Liver (tissue), 8 donors: ENCODE measurements at regions not wholly inside any gene's neighbourhood (a gene's known extent, or its start where the extent isn't known, plus 50 kb on each side); places are given as distances from the start of the nearest gene placed in this dataset.

ENCODE experiments used
- DNase-seq: peaks from one replicate; pipeline ENCODE4 v3.0.0-alpha.2; 2017; ENCODE audit warnings: low spot score
- H3K27ac ChIP-seq, 2 donors: one replicate each; pipeline ENCODE4 v1.7.0; 2013; ENCODE audit warnings: inconsistent platforms in 2 of 2, low read length in 2 of 2, control low read depth in 1 of 2, low read depth in 1 of 2, mild to moderate bottlenecking in 1 of 2
- H3K27me3 ChIP-seq, 4 donors: one replicate each; pipeline versions ENCODE4 v1.6.1 to v1.7.0; 2013; ENCODE audit warnings: low read length in 3 of 4, inconsistent platforms in 1 of 4, mild to moderate bottlenecking in 1 of 4, moderate library complexity in 1 of 4; ENCODE audit not compliant: control insufficient read depth in 4 of 4, insufficient read depth in 4 of 4
- H3K36me3 ChIP-seq, 4 donors: one replicate each; pipeline versions ENCODE4 v1.6.1 to v1.7.0; 2013; ENCODE audit warnings: low read length in 3 of 4, mild to moderate bottlenecking in 3 of 4, low read depth in 1 of 4, moderate library complexity in 1 of 4; ENCODE audit not compliant: control insufficient read depth in 4 of 4, insufficient read depth in 3 of 4
- H3K4me1 ChIP-seq, 4 donors: one replicate each; pipeline versions ENCODE4 v1.6.1 to v1.7.0; 2013; ENCODE audit warnings: low read length in 3 of 4, mild to moderate bottlenecking in 3 of 4, moderate library complexity in 1 of 4; ENCODE audit not compliant: control insufficient read depth in 4 of 4, insufficient read depth in 4 of 4
- H3K4me3 ChIP-seq, 3 donors: one replicate each; pipeline versions ENCODE4 v1.6.1 to v1.7.0; 2013; ENCODE audit warnings: low read length in 3 of 3, control low read depth in 1 of 3, low read depth in 1 of 3, mild to moderate bottlenecking in 1 of 3
- H3K9ac ChIP-seq, 2 donors: one replicate each; pipeline ENCODE4 v1.7.0; 2013; ENCODE audit warnings: low read length in 2 of 2, mild to moderate bottlenecking in 2 of 2, moderate library complexity in 2 of 2, control low read depth in 1 of 2, low read depth in 1 of 2
- H3K9me3 ChIP-seq, 4 donors: one replicate each; pipeline versions ENCODE4 v1.6.1 to v1.7.0; 2013; ENCODE audit warnings: low read length in 3 of 4; ENCODE audit not compliant: control insufficient read depth in 4 of 4
- CTCF ChIP-seq: fragments of 150-350 bp; IDR thresholded peaks from 2 replicates; pipeline ENCODE4 v1.5.1; 2017; ENCODE audit warnings: improper control_type of control experiment, low read depth, low read length; ENCODE audit not compliant: missing input control
- EGR1 ChIP-seq, 2 donors: IDR thresholded peaks; 2 replicates each; pipeline ENCODE4 v1.6.1; 2016 to 2018; ENCODE audit warnings: antibody characterized with exemption in 2 of 2, low read depth in 2 of 2
- FOXA1 ChIP-seq: IDR thresholded peaks from 2 replicates; pipeline ENCODE4 v1.6.1; 2016; ENCODE audit warnings: antibody characterized with exemption
- FOXA2 ChIP-seq: IDR thresholded peaks from 2 replicates; pipeline ENCODE4 v1.6.1; 2016; ENCODE audit warnings: antibody characterized with exemption
- GABPA ChIP-seq, 2 donors: IDR thresholded peaks in 1 of 2; conservative IDR thresholded peaks in 1 of 2; 2 replicates each; pipeline ENCODE4 v1.6.1; 2016; ENCODE audit warnings: antibody characterized with exemption in 2 of 2, mild to moderate bottlenecking in 1 of 2, moderate library complexity in 1 of 2
- HNF4A ChIP-seq, 2 donors: conservative IDR thresholded peaks; 2 replicates each; pipeline ENCODE4 v1.6.1; 2016; ENCODE audit warnings: antibody characterized with exemption in 2 of 2, mild to moderate bottlenecking in 2 of 2
- HNF4G ChIP-seq: IDR thresholded peaks from 2 replicates; pipeline ENCODE4 v1.6.1; 2016; ENCODE audit warnings: antibody characterized with exemption
- NR2F2 ChIP-seq: IDR thresholded peaks from 2 replicates; pipeline ENCODE4 v1.6.1; 2016; ENCODE audit warnings: antibody characterized with exemption
- REST ChIP-seq: IDR thresholded peaks from 2 replicates; pipeline ENCODE4 v1.6.1; 2016; ENCODE audit warnings: antibody characterized with exemption, mild to moderate bottlenecking
- RXRA ChIP-seq, 2 donors: IDR thresholded peaks; 2 replicates each; pipeline ENCODE4 v1.6.1; 2017 to 2018; ENCODE audit warnings: antibody characterized with exemption in 2 of 2, mild to moderate bottlenecking in 1 of 2
- TAF1 ChIP-seq: conservative IDR thresholded peaks from 2 replicates; pipeline ENCODE4 v1.6.1; 2016; ENCODE audit warnings: antibody characterized with exemption, mild to moderate bottlenecking
- YY1 ChIP-seq: IDR thresholded peaks from 2 replicates; pipeline ENCODE4 v1.6.1; 2016; ENCODE audit warnings: antibody characterized with exemption, mild to moderate bottlenecking
- ZBTB33 ChIP-seq: IDR thresholded peaks from 2 replicates; pipeline ENCODE4 v1.6.1; 2016; ENCODE audit warnings: antibody characterized with exemption
- WGBS: extraction: QIAGEN DNeasy Blood & Tissue Kit; methylation state at CpG from one replicate; pipeline ENCODE4 v1.1.7; 2013; 5-methylcytosine and 5-hydroxymethylcytosine counted together
- donor health status: healthy.
- donor health status: healthy.
- donor health status: healthy.
- donor health status: healthy.
- donor health status: healthy.

- H3K27me3 ChIP-seq: peaks cover 3 to 29% (median 15%) of the 10 kb centered on the region in 4 donors
- H3K4me1 ChIP-seq: peaks cover 4 to 14% (median 9%) of the 10 kb centered on the region in 4 donors
- DNase-seq: no peak
- no peak overlapping the region for H3K27ac ChIP-seq
- H3K9me3 ChIP-seq: no peaks in the 10 kb centered on the region
- no peak overlapping the region for H3K4me3 ChIP-seq
- TF ChIP-seq ZBTB33 (no peak), YY1 (no peak), FOXA1 (no peak), FOXA2 (no peak), TAF1 (no peak)
- WGBS: 12% methylated on average over 3 of the region's 3 CpGs
- H3K9ac ChIP-seq: no peak overlapping the region
- H3K36me3 ChIP-seq: no peaks in the 10 kb centered on the region
Measured at GRCh38 chr13:94966422-94966955, 254.1 kb upstream of the SOX21 start.

GRCh38 chr13:94959626-94960025 is 247.3 kb upstream of the SOX21 start:
- no peak overlapping the region for H3K9ac ChIP-seq
- no peak for DNase-seq
- H3K27ac ChIP-seq: no peak overlapping the region
- no peaks in the 10 kb centered on the region for H3K9me3 ChIP-seq
- H3K36me3 ChIP-seq: no peaks in the 10 kb centered on the region
- TF ChIP-seq RXRA (IDR thresholded peaks at IDR 0.05) (no peak), REST (no peak), EGR1 (IDR thresholded peaks at IDR 0.05; ENCODE audit: low read depth in 2 of 2) (no peak), YY1 (no peak), CTCF (no peak), FOXA2 (no peak), HNF4A (conservative IDR thresholded peaks at IDR 0.05) (no peak), HNF4G (no peak), GABPA (IDR thresholded peaks at IDR 0.05 in 1 of 2, conservative IDR thresholded peaks at IDR 0.05 in 1 of 2) (no peak), NR2F2 (no peak)
- H3K27me3 ChIP-seq: peaks cover 0 to 9% (median 0%) of the 10 kb centered on the region in 4 donors
- H3K4me1 ChIP-seq: no peaks in the 10 kb centered on the region
- 68% methylated on average over 4 of the region's 4 CpGs for WGBS
- H3K4me3 ChIP-seq: no peak overlapping the region
